ENCODE measurements at regions not wholly inside any gene's neighbourhood (a gene's known extent, or its start where the extent isn't known, plus 50 kb on each side); places are given as distances from the start of the nearest gene placed in this dataset.

DNA sequence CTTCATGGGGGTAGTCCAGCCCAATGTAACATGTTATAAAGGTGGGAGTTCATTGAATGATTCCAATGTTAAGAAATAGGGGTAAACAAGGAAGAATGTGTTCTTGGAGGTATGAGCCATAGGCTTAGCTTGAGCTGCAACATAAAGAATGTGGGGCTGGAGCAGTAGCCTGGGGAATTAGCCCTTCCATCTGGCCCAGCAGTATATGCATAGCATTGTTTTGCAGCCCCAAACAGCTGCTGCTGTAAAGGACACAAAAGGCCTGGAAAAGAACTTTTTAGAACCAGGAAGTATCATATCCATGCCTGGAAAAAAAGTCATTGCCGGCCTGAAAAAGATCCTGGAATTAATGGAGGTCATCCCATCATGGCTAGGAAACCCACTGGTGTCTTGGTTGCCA, 55.8 kb upstream of the SMARCA2 start:
- peak in 1 of 3 donors; percentile 76 for DNase-seq

DNA sequence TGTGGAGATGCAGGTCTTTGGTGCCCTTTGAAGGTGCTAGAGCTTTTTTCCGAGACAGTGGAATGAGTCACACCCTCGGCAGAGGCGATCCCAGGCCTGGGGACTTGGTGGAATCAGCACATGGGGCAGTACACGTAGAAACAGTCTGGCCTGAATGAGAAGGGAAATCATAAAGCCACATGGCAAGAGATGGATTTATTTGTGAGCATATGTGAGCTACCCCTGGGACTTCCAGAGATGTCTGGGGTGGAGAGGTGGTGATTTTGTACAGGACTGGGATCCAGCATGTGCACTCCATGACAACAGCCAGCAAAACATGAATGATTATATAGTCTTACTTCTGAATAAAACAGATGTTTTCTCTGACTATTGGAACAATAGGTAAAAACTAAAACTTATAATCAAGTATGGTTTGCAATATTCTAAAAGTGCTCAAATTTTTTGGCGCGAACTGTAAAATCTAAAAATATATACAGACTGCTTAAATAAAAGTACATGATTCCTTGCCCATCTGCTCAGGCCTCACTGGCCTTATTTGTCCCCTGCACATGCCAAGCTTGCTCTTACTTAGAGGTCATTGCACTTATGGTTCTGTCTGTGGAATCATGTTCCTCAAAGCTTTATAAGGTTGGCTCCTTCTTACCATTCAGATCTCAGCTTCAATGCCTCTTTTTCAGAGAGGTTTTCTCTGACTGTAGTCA, 54.7 kb upstream of the SMARCA2 start:
- peak; percentile 55 to 85 (median 58) for DNase-seq

DNA sequence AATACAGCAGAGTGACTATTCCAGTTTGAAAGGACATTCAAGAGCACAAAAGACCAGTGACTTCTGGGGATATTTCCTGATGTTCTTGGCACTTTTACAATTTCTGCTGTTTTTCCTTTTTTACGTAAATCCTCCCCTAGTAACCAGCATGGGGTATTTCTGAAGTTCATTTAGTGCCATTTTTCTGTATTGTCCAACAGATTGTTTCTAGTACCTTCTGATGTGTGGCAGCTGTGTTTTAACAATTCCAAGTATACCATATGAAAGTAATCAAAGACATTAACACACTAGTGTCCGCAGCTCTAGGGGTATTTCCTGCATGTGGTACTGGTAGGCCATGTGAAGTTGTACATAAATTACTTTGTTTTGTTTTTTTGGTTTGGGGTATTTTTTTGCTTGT, 53.0 kb upstream of the SMARCA2 start:
- peak in 1 of 3 donors; percentile 63 for DNase-seq

DNA sequence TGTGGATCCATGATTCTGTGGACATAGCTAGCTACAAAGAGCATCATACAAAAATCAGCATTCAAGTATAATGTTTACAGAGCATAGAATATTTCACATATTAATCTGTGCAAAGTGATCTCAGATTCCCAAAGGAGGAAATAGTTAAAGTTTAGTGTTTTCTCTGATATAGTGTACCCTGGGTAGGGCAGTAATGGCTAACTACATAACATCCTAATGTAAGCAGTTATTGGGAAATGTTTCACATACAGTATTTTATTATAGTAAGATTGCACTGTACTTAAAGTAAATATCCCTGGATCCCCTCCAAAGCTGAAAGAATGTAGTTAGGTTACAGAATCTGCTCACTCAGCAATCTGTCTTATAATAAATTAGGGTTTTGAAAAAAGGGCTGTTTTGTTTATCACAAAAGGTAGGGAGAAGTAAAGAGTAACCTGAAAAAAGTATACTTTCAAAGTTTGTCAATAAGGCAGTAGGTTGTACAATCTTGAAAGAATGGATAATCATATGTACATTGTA, 52.5 kb upstream of the SMARCA2 start:
- DNase-seq = no peak

DNA sequence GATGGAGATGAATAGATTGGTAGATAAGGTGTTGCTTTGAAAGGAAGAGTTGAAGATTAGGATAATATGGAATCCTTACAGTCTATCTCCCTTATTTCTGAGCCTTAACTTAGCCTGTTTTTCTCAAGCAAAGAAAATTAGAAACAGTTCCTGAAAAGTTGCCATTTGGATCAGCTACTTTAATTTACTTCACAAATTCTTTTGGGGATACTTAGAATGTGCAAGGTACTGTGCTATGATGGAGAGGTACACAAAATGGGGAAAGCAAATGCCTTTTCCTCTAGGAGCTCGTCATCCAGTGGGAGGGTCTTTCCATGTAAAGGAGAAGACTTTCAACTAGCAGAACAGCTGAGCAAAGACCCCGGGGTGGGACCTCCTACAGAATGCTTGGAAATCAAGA, 51.1 kb upstream of the SMARCA2 start:
- peak in 1 of 3 donors; percentile 57 for DNase-seq
